GM12878 (cell line): ENCODE measurements at regions not wholly inside any gene's neighbourhood (a gene's known extent, or its start where the extent isn't known, plus 50 kb on each side); places are given as distances from the start of the nearest gene placed in this dataset.

ENCODE experiments used
- ATAC-seq: fragments of 200-7000 bp; cut with Tn5 transposase; 3 replicates; pipeline ENCODE4 v1.9.1; 2020; ENCODE audit warnings: mild to moderate bottlenecking, moderate library complexity
- BruUV-seq: library from RNA; stranded (reverse); fragments of 400-500 nt; replicated peaks from 2 replicates; lab custom pipeline; 2021; lab: Mats Ljungman, UMichigan
- CTCF ChIA-PET: fragments of 300-600 bp; sonication (Branson Sonifier 250); formaldehyde crosslinking; extraction: SDS; loops from one replicate; lab custom pipeline; 2021; ENCODE audit warnings: inconsistent platforms; lab: Yijun Ruan, JAX
- POLR2A ChIA-PET: fragments of 350-600 bp; formaldehyde crosslinking; extraction: SDS; loops from one replicate; lab custom pipeline; 2021; ENCODE audit warnings: inconsistent platforms; lab: Charles Lee
- RAD21 ChIA-PET: fragments of 300-600 bp; sonication (Branson Sonifier 250); formaldehyde crosslinking; loops from one replicate; lab custom pipeline; 2023; ENCODE audit warnings: antibody characterized with exemption; ENCODE audit not compliant: unreplicated experiment; lab: Charles Lee
- SMC1A ChIA-PET: fragments of 300-600 bp; sonication (Branson Sonifier 250); formaldehyde crosslinking; loops from one replicate; lab custom pipeline; 2023; ENCODE audit not compliant: unreplicated experiment, uncharacterized antibody; lab: Charles Lee
- DNase-seq: peaks from one replicate; pipeline ENCODE4 v3.0.0-alpha.2; 2011; ENCODE audit warnings: low read depth, low spot score
- FAIRE-seq: peaks from 3 replicates; lab custom pipeline; 2011; peaks lifted over from hg19 to GRCh38; lab: Jason Lieb, UNC
- H2AFZ ChIP-seq: 2 replicates; pipeline ENCODE4 v1.6.0; 2011; ENCODE audit warnings: low read depth, low read length, control low read depth; ENCODE audit not compliant: control insufficient read depth
- H3K27ac ChIP-seq: 2 replicates; pipeline ENCODE4 v1.5.1; 2011; ENCODE audit warnings: control low read depth; ENCODE audit not compliant: control insufficient read depth, insufficient read depth
- H3K27me3 ChIP-seq, 2 experiments: replicated peaks in 1 of 2; 2 replicates each; pipeline versions ENCODE4 v1.6.0 to v1.6.1; 2011; ENCODE audit warnings: low read length in 1 of 2; ENCODE audit not compliant: control insufficient read depth in 2 of 2, insufficient read depth in 2 of 2
- H3K36me3 ChIP-seq, 2 experiments: 2 replicates each; pipeline ENCODE4 v1.5.1; 2011; ENCODE audit warnings: low read length in 1 of 2; ENCODE audit not compliant: control insufficient read depth in 2 of 2, insufficient read depth in 2 of 2
- H3K4me1 ChIP-seq: 2 replicates; pipeline ENCODE4 v1.6.1; 2011; ENCODE audit warnings: mild to moderate bottlenecking, low read length, moderate library complexity, mixed read lengths; ENCODE audit not compliant: control insufficient read depth, insufficient read depth
- H3K4me2 ChIP-seq: 2 replicates; pipeline ENCODE4 v1.6.0; 2011; ENCODE audit warnings: control low read depth; ENCODE audit not compliant: control insufficient read depth, insufficient read depth
- H3K4me3 ChIP-seq: fragments of 200-600 bp; sonication (generic); 2 replicates; pipeline ENCODE4 v1.5.1; 2016
- H3K79me2 ChIP-seq: 2 replicates; pipeline ENCODE4 v1.6.0; 2011; ENCODE audit warnings: low read length; ENCODE audit not compliant: control insufficient read depth, insufficient read depth
- H3K9ac ChIP-seq: 2 replicates; pipeline ENCODE4 v1.8.0; 2011; ENCODE audit warnings: low read length, control low read depth, mixed read lengths; ENCODE audit not compliant: control insufficient read depth, insufficient read depth
- H3K9me3 ChIP-seq: replicated peaks from 3 replicates; pipeline ENCODE4 v1.5.1; 2011; ENCODE audit warnings: mild to moderate bottlenecking, low read length; ENCODE audit not compliant: control insufficient read depth, insufficient read depth
- H4K20me1 ChIP-seq: 2 replicates; pipeline ENCODE4 v1.6.0; 2011; ENCODE audit not compliant: control insufficient read depth, insufficient read depth
- CBX5 ChIP-seq: sonication (generic); IDR thresholded peaks from 2 replicates; pipeline ENCODE4 v1.6.1; 2016; ENCODE audit warnings: low read depth, moderate library complexity, mild to moderate bottlenecking, inconsistent platforms
- CREB1 ChIP-seq: IDR thresholded peaks from 2 replicates; pipeline ENCODE4 v1.6.1; 2012; ENCODE audit warnings: low read depth, mild to moderate bottlenecking, inconsistent platforms
- E4F1 ChIP-seq: fragments of 450-650 bp; IDR thresholded peaks from 2 replicates; pipeline ENCODE4 v1.6.1; 2018; ENCODE audit warnings: borderline replicate concordance, mild to moderate bottlenecking; ENCODE audit not compliant: partially characterized antibody
- EZH2 ChIP-seq: IDR thresholded peaks from 2 replicates; pipeline ENCODE4 v1.6.1; 2012; ENCODE audit warnings: low read depth, mild to moderate bottlenecking, control low read depth, inconsistent platforms, low read length, borderline replicate concordance; ENCODE audit not compliant: control insufficient read depth
- HDAC6 ChIP-seq: fragments of 200-600 bp; sonication (generic); IDR thresholded peaks from one replicate; pipeline ENCODE4 v1.8.0; 2017; ENCODE audit warnings: antibody characterized with exemption; ENCODE audit not compliant: unreplicated experiment
- IRF4 ChIP-seq: IDR thresholded peaks from 2 replicates; pipeline ENCODE4 v1.6.1; 2011; ENCODE audit warnings: low read depth, low read length
- KLF5 ChIP-seq: fragments of 450-650 bp; IDR thresholded peaks from 2 replicates; pipeline ENCODE4 v1.6.1; 2014; ENCODE audit warnings: mild to moderate bottlenecking; ENCODE audit not compliant: partially characterized antibody
- RFX5 ChIP-seq: IDR thresholded peaks from 2 replicates; pipeline ENCODE4 v1.6.1; 2011; ENCODE audit warnings: low read depth, low read length, improper control_type of control experiment
- WGBS: methylation state at CpG from one replicate; pipeline ENCODE4 v1.1.6; 2016; ENCODE audit warnings: low lambda C conversion rate; ENCODE audit not compliant: insufficient replicate concordance, insufficient coverage; ENCODE audit errors: missing lambda C conversion rate; 5-methylcytosine and 5-hydroxymethylcytosine counted together
- in situ Hi-C: fragments of 300-500 bp; cut with MboI; formaldehyde crosslinking; loops from 9 replicates; pipeline ENCODE4 v1.14.3; 2018; ENCODE audit warnings: mixed read lengths
- intact Hi-C: fragments of 100-400 bp; cut with micrococcal nuclease; formaldehyde crosslinking; loops from one replicate; pipeline ENCODE4 v1.14.2; 2022; ENCODE audit not compliant: unreplicated experiment
- TF ChIP-seq, protein P1 (sequence below): fragments of 450-650 bp; IDR thresholded peaks from 2 replicates; pipeline ENCODE4 v1.6.1; 2017; ENCODE audit warnings: mild to moderate bottlenecking, moderate library complexity

DNA sequence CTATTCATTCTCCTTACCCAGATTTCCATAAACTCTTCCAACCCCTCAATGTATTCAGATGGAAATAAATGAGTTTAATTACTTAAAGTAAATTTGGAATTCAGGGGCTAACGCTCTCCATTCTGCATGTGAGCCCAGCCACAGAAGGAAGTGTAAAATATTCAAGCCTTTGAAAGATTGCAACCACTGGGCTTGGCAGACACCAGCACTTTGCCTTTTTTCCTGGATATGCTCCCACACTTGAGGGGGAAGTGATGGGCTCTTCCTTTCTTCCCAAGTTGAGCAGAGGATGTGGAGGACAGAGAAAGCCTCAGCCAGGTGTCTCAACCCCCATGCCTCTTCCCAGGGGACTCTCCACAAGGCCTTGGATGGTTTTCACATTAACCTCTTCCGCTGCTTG, 825.1 kb upstream of the EEF2KMT start:
- H2AFZ ChIP-seq: no peak overlapping the region
- H4K20me1 ChIP-seq: no peaks in the 10 kb centered on the region
- H3K27ac ChIP-seq: no peak overlapping the region
- ChIA-PET CTCF (no interaction called here), POLR2A (no interaction called here), SMC1A (no interaction called here), RAD21 (no interaction called here)
- no peaks in the 10 kb centered on the region; the same call in 2 of the 3 replicates for H3K9me3 ChIP-seq
- no peak for ATAC-seq
- no peak overlapping the region for H3K4me3 ChIP-seq
- FAIRE-seq: no peak
- no TSS peak for BruUV-seq
- intact Hi-C loops: no loop called here
- H3K4me2 ChIP-seq: no peak overlapping the region
- in situ Hi-C loops: no loop called here
- TF ChIP-seq CBX5 (no peak), EZH2 (no peak), IRF4 (no peak), RFX5 (no peak)
- no peak for DNase-seq
- H3K9ac ChIP-seq: no peak overlapping the region
- no peaks in the 10 kb centered on the region for H3K27me3 ChIP-seq
- no peaks in the 10 kb centered on the region for H3K36me3 ChIP-seq
- H3K79me2 ChIP-seq: no peaks in the 10 kb centered on the region
- no peaks in the 10 kb centered on the region for H3K4me1 ChIP-seq
- 21% methylated on average over 2 of the region's 2 CpGs for WGBS

DNA sequence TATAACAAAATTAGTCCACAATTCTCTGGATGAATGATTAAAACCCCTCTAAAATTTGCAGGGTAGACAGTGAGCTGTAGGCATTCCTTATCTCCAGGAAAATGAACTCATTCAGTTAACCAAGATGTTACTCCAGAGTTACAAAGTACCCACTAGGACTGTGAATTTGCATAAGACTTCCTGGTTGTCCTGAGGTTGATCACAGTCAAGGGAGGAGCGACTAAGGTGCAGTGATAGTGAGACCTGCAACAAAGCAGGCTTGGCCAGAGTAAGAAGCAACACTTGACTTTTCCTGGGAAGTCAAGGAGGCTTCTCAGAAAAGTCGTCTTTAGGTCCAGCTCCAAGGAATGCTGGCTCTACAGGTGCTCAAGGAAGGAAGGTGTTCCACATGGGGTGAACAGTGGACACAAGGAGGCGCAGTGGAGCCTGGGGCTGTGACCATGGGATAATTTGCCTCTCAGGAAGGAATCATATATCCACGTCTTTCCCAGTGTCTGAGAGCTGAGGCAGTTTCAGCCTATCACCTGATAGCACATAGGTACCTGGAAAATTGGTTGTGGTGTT, 821.1 kb upstream of the EEF2KMT start:
- no peak overlapping the region for H3K9ac ChIP-seq
- no TSS peak for BruUV-seq
- in situ Hi-C loops: no loop called here
- no peak overlapping the region for H2AFZ ChIP-seq
- H3K4me3 ChIP-seq: no peak overlapping the region
- no peaks in the 10 kb centered on the region for H4K20me1 ChIP-seq
- POLR2A ChIA-PET: no interaction called here
- FAIRE-seq (no peak), DNase-seq (no peak), ATAC-seq (no peak)
- SMC1A ChIA-PET: no interaction called here
- RAD21 ChIA-PET: no interaction called here
- no peaks in the 10 kb centered on the region for H3K27me3 ChIP-seq
- H3K9me3 ChIP-seq: no peaks in the 10 kb centered on the region; the same call in 2 of the 3 replicates
- H3K79me2 ChIP-seq: no peaks in the 10 kb centered on the region
- TF ChIP-seq KLF5 (no peak), CREB1 (no peak), HDAC6 (no peak), E4F1 (no peak)
- TF ChIP-seq, protein P1, sequence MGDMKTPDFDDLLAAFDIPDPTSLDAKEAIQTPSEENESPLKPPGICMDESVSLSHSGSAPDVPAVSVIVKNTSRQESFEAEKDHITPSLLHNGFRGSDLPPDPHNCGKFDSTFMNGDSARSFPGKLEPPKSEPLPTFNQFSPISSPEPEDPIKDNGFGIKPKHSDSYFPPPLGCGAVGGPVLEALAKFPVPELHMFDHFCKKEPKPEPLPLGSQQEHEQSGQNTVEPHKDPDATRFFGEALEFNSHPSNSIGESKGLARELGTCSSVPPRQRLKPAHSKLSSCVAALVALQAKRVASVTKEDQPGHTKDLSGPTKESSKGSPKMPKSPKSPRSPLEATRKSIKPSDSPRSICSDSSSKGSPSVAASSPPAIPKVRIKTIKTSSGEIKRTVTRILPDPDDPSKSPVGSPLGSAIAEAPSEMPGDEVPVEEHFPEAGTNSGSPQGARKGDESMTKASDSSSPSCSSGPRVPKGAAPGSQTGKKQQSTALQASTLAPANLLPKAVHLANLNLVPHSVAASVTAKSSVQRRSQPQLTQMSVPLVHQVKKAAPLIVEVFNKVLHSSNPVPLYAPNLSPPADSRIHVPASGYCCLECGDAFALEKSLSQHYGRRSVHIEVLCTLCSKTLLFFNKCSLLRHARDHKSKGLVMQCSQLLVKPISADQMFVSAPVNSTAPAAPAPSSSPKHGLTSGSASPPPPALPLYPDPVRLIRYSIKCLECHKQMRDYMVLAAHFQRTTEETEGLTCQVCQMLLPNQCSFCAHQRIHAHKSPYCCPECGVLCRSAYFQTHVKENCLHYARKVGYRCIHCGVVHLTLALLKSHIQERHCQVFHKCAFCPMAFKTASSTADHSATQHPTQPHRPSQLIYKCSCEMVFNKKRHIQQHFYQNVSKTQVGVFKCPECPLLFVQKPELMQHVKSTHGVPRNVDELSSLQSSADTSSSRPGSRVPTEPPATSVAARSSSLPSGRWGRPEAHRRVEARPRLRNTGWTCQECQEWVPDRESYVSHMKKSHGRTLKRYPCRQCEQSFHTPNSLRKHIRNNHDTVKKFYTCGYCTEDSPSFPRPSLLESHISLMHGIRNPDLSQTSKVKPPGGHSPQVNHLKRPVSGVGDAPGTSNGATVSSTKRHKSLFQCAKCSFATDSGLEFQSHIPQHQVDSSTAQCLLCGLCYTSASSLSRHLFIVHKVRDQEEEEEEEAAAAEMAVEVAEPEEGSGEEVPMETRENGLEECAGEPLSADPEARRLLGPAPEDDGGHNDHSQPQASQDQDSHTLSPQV: no peak
- WGBS: 24% methylated on average over 4 of the region's 4 CpGs
- no peak overlapping the region for H3K27ac ChIP-seq
- intact Hi-C loops: no loop called here
- no peaks in the 10 kb centered on the region for H3K4me1 ChIP-seq
- H3K4me2 ChIP-seq: no peak overlapping the region
- no peaks in the 10 kb centered on the region for H3K36me3 ChIP-seq
- CTCF ChIA-PET: interaction anchor here (1.3 kb wide), 1 partner anchor 163 kb away, joined by 3 read pairs; no protein-coding TSS in a partner anchor
